ENCODE measurements at regions not wholly inside any gene's neighbourhood (a gene's known extent, or its start where the extent isn't known, plus 50 kb on each side); places are given as distances from the start of the nearest gene placed in this dataset.

- TF ChIP-seq CTCF (IDR thresholded peaks at IDR 0.05; ENCODE audit: insufficient read depth, low read depth, low read length), result no peak
- no peak for TF ChIP-seq EZH2 (IDR thresholded peaks at IDR 0.05; ENCODE audit: insufficient read depth, low read length)
These were observed 156.2 kb downstream of the MED10 start for GRCh38 chr5:6222121-6222520.
